ENCODE measurements at regions not wholly inside any gene's neighbourhood (a gene's known extent, or its start where the extent isn't known, plus 50 kb on each side); places are given as distances from the start of the nearest gene placed in this dataset.

DNA sequence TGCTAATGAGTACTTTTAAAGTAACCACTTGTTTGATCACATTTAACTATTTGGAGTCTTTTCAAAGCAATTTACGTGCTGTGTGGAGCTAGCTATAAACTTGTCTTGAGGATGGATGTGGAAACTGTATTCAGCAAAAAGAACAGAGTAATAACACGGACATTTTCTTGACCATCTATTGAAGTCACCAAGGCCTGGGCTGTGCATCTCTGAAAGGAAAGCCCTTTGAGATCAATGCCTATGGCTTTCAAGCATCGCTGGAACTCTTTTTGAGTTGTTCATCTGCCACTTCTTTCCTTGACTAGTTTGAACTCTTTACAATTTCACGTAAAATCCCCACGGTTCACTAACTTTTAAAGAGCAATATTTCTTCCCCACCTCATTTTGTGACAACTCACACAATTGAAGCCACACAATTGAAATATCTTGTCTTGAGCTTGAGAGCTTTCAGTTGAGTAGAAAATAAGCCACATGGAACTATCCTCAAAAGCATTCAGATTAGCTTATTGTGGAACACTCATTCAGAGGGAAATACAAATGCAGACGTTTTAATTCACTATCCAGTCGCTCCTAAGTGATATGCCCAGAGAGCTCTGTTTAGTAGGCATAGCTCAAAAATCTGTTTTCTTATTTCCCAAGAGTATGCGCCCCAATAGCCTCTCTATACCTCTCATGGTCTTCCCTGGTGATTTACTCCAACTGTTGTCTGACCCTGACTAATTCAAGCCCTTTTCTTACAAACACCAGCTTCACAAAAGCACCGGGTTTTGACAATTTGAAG, 134.9 kb upstream of the SLITRK2 start:
- H3K9ac ChIP-seq (ENCODE audit: insufficient read depth in 1 of 2, low read depth in 2 of 2, low read length in 2 of 2) = no peak overlapping the region
- 0% methylated on average over 8 of the region's 9 CpGs for WGBS (ENCODE audit: insufficient coverage, low coverage, missing lambda C conversion rate)
- H3K36me3 ChIP-seq (ENCODE audit: control insufficient read depth, insufficient read depth, low read length) = no peaks in the 10 kb centered on the region
- H3K27ac ChIP-seq (ENCODE audit: extremely low read depth, low read depth, low read length) = no peak overlapping the region
- H3K9me1 ChIP-seq (ENCODE audit: control insufficient read depth, insufficient read depth, low read length) = no peaks in the 10 kb centered on the region
- no peak for FAIRE-seq
- no peaks in the 10 kb centered on the region for H4K20me1 ChIP-seq (replicated peaks; ENCODE audit: control insufficient read depth, insufficient read depth, low read length)
- no TSS peak for BruUV-seq (replicated peaks)
- ATAC-seq = no peak
- no peaks in the 10 kb centered on the region for H3K27me3 ChIP-seq (ENCODE audit: control insufficient read depth in 2 of 2, insufficient read depth in 2 of 2, low read length in 2 of 2)
- no peaks in the 10 kb centered on the region for H3K4me1 ChIP-seq (replicated peaks in 1 of 2; ENCODE audit: control insufficient read depth in 2 of 2, insufficient read depth in 2 of 2, low read length in 2 of 2)
- H2AFZ ChIP-seq (ENCODE audit: low read depth, low read length) = no peak overlapping the region
- intact Hi-C loops (cut with micrococcal nuclease) = no loop called here
- CTCF ChIA-PET (ENCODE audit: low intra/inter-chr PET ratio) = no interaction called here
- POLR2A ChIA-PET = no interaction called here
- H3K4me2 ChIP-seq (ENCODE audit: insufficient read depth, low read length) = no peak overlapping the region
- no peak overlapping the region for H3K4me3 ChIP-seq
- no peaks in the 10 kb centered on the region for H3K9me3 ChIP-seq (replicated peaks; ENCODE audit: control insufficient read depth, insufficient read depth, low read depth, low read length)
- TF ChIP-seq POU5F1 (IDR thresholded peaks at IDR 0.05; ENCODE audit: borderline replicate concordance, low read depth, low read length, partially characterized antibody) = no peak
- TF ChIP-seq ZNF274 (IDR thresholded peaks at IDR 0.05; ENCODE audit: borderline replicate concordance, low read depth, low read length) = no peak
- TF ChIP-seq RBM39 (optimal IDR thresholded peaks at IDR 0.05; ENCODE audit: low read depth, low read length) = no peak
- no peak for TF ChIP-seq ZNF444 (CRISPR knock-in tag; IDR thresholded peaks at IDR 0.05)
- TF ChIP-seq RFX5 (IDR thresholded peaks at IDR 0.05; ENCODE audit: low read depth, low read length) = no peak
- TF ChIP-seq TAF9B (IDR thresholded peaks at IDR 0.05; ENCODE audit: partially characterized antibody) = no peak
- TF ChIP-seq, protein P1, sequence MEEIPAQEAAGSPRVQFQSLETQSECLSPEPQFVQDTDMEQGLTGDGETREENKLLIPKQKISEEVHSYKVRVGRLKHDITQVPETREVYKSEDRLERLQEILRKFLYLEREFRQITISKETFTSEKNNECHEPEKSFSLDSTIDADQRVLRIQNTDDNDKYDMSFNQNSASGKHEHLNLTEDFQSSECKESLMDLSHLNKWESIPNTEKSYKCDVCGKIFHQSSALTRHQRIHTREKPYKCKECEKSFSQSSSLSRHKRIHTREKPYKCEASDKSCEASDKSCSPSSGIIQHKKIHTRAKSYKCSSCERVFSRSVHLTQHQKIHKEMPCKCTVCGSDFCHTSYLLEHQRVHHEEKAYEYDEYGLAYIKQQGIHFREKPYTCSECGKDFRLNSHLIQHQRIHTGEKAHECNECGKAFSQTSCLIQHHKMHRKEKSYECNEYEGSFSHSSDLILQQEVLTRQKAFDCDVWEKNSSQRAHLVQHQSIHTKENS (CRISPR knock-in tag; IDR thresholded peaks at IDR 0.05) = no peak
- TF ChIP-seq, protein P2, sequence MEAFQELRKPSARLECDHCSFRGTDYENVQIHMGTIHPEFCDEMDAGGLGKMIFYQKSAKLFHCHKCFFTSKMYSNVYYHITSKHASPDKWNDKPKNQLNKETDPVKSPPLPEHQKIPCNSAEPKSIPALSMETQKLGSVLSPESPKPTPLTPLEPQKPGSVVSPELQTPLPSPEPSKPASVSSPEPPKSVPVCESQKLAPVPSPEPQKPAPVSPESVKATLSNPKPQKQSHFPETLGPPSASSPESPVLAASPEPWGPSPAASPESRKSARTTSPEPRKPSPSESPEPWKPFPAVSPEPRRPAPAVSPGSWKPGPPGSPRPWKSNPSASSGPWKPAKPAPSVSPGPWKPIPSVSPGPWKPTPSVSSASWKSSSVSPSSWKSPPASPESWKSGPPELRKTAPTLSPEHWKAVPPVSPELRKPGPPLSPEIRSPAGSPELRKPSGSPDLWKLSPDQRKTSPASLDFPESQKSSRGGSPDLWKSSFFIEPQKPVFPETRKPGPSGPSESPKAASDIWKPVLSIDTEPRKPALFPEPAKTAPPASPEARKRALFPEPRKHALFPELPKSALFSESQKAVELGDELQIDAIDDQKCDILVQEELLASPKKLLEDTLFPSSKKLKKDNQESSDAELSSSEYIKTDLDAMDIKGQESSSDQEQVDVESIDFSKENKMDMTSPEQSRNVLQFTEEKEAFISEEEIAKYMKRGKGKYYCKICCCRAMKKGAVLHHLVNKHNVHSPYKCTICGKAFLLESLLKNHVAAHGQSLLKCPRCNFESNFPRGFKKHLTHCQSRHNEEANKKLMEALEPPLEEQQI (IDR thresholded peaks at IDR 0.05) = no peak
- no peaks in the 10 kb centered on the region for H3K79me2 ChIP-seq (ENCODE audit: control insufficient read depth, insufficient read depth, low read length)
- DNase-seq (ENCODE audit: extremely low read depth in 1 of 4, low spot score in 3 of 4) = no peak
- in situ Hi-C loops (cut with MboI) = no loop called here
